NCI-H2227 treated with DMSO at 0.1 percent for 48 hours (cell line): ENCODE measurements at regions not wholly inside any gene's neighbourhood (a gene's known extent, or its start where the extent isn't known, plus 50 kb on each side); places are given as distances from the start of the nearest gene placed in this dataset.

Source experiments
- DNase-seq: peaks from one replicate; lab custom pipeline; 2025; lab: John Stamatoyannopoulos, UW

GRCh38 chr5:123763201-123763600 lies 251.2 kb downstream of the CSNK1G3 start:
- DNase-seq, result no peak

- no peak for DNase-seq
Measured at GRCh38 chr5:123756816-123757215, 244.8 kb downstream of the CSNK1G3 start.

- DNase-seq, result no peak
Measured at GRCh38 chr5:123756318-123756665, 244.3 kb downstream of the CSNK1G3 start.

GRCh38 chr5:123755653-123756317 lies 243.8 kb downstream of the CSNK1G3 start:
- DNase-seq, result no peak

- peak; percentile 57 for DNase-seq
Measured at GRCh38 chr5:123754908-123755307, 242.9 kb downstream of the CSNK1G3 start.

- DNase-seq, result peak; percentile 57
Measured at GRCh38 chr5:123753937-123754891, 242.2 kb downstream of the CSNK1G3 start.

GRCh38 chr5:123753180-123753936 lies 241.4 kb downstream of the CSNK1G3 start:
- DNase-seq, result no peak

- no peak for DNase-seq
Measured at GRCh38 chr5:123752552-123753179, 240.7 kb downstream of the CSNK1G3 start.

- DNase-seq, result no peak
Measured at GRCh38 chr5:123751670-123752069, 239.7 kb downstream of the CSNK1G3 start.

GRCh38 chr5:123748239-123748638 lies 236.3 kb downstream of the CSNK1G3 start:
- DNase-seq, result no peak

- no peak for DNase-seq
Measured at GRCh38 chr5:123746683-123747360, 234.8 kb downstream of the CSNK1G3 start.

- no peak for DNase-seq
Measured at GRCh38 chr5:123743990-123744583, 232.1 kb downstream of the CSNK1G3 start.

- DNase-seq, result no peak
Measured at GRCh38 chr5:123735384-123735783, 223.4 kb downstream of the CSNK1G3 start.

- no peak for DNase-seq
Measured at GRCh38 chr5:123732257-123732656, 220.3 kb downstream of the CSNK1G3 start.

- no peak for DNase-seq
Measured at GRCh38 chr5:123722451-123722850, 210.5 kb downstream of the CSNK1G3 start.

GRCh38 chr5:123721675-123722276 lies 209.8 kb downstream of the CSNK1G3 start:
- DNase-seq, result no peak

GRCh38 chr5:123720955-123721354 lies 209.0 kb downstream of the CSNK1G3 start:
- no peak for DNase-seq

- DNase-seq, result no peak
Measured at GRCh38 chr5:123720339-123720738, 208.4 kb downstream of the CSNK1G3 start.

GRCh38 chr5:123719004-123719403 lies 207.0 kb downstream of the CSNK1G3 start:
- DNase-seq, result no peak

- DNase-seq, result no peak
Measured at GRCh38 chr5:123718238-123718637, 206.3 kb downstream of the CSNK1G3 start.

- DNase-seq, result no peak
Measured at GRCh38 chr5:123717139-123717538, 205.2 kb downstream of the CSNK1G3 start.
